GM18519 (cell line): ENCODE measurements at regions not wholly inside any gene's neighbourhood (a gene's known extent, or its start where the extent isn't known, plus 50 kb on each side); places are given as distances from the start of the nearest gene placed in this dataset.

ENCODE experiments used
- ATAC-seq: cut with Tn5 transposase; IDR thresholded peaks from one replicate; pipeline ENCODE4 v1.9.1; 2021; ENCODE audit warnings: mild to moderate bottlenecking, moderate library complexity; ENCODE audit not compliant: unreplicated experiment, low FRiP score

- ATAC-seq, result no peak
These were observed 299.9 kb upstream of the HABP2 start for GRCh38 chr10:113252650-113253618.

GRCh38 chr10:113259576-113260226 lies 293.2 kb upstream of the HABP2 start:
- no peak for ATAC-seq

- ATAC-seq, result no peak
These were observed 291.7 kb upstream of the HABP2 start for GRCh38 chr10:113261161-113261560.

GRCh38 chr10:113261611-113262091 lies 291.2 kb upstream of the HABP2 start:
- ATAC-seq, result no peak

- ATAC-seq, result no peak
These were observed 289.8 kb upstream of the HABP2 start for GRCh38 chr10:113263056-113263455.

- no peak for ATAC-seq
These were observed 288.3 kb upstream of the HABP2 start for GRCh38 chr10:113264333-113265131.

GRCh38 chr10:113266147-113266546 lies 286.7 kb upstream of the HABP2 start:
- no peak for ATAC-seq

- no peak for ATAC-seq
These were observed 285.0 kb upstream of the HABP2 start for GRCh38 chr10:113267619-113268562.

GRCh38 chr10:113269333-113269732 lies 283.5 kb upstream of the HABP2 start:
- ATAC-seq, result no peak

GRCh38 chr10:113272511-113272910 lies 280.3 kb upstream of the HABP2 start:
- ATAC-seq, result no peak

- ATAC-seq, result no peak
These were observed 279.4 kb upstream of the HABP2 start for GRCh38 chr10:113273181-113274163.

- ATAC-seq, result no peak
These were observed 278.6 kb upstream of the HABP2 start for GRCh38 chr10:113274176-113274829.

GRCh38 chr10:113278221-113278620 lies 274.6 kb upstream of the HABP2 start:
- no peak for ATAC-seq

GRCh38 chr10:113278664-113279063 lies 274.2 kb upstream of the HABP2 start:
- ATAC-seq, result no peak

- no peak for ATAC-seq
These were observed 273.6 kb upstream of the HABP2 start for GRCh38 chr10:113279262-113279661.

GRCh38 chr10:113282564-113282963 lies 270.3 kb upstream of the HABP2 start:
- ATAC-seq, result no peak

- ATAC-seq, result no peak
These were observed 269.7 kb upstream of the HABP2 start for GRCh38 chr10:113283189-113283588.

GRCh38 chr10:113284635-113285034 lies 268.2 kb upstream of the HABP2 start:
- ATAC-seq, result no peak
